HCT116 (cell line): ENCODE measurements at regions not wholly inside any gene's neighbourhood (a gene's known extent, or its start where the extent isn't known, plus 50 kb on each side); places are given as distances from the start of the nearest gene placed in this dataset.

ENCODE experiments used
- ATAC-seq: fragments of 200-7000 bp; cut with Tn5 transposase; 2 replicates; pipeline ENCODE4 v1.9.1; 2020; ENCODE audit warnings: mild to moderate bottlenecking, moderate library complexity
- BruUV-seq: library from RNA; stranded (reverse); fragments of 400-500 nt; replicated peaks from 2 replicates; lab custom pipeline; 2021; lab: Mats Ljungman, UMichigan
- CTCF ChIA-PET: fragments of 300-600 bp; sonication (Branson Sonifier 250); formaldehyde crosslinking; loops from one replicate; lab custom pipeline; 2021; ENCODE audit warnings: antibody characterized with exemption; lab: Charles Lee
- POLR2A ChIA-PET: fragments of 300-600, 350-600 bp; sonication (Branson Sonifier 250); formaldehyde crosslinking; loops from one replicate; lab custom pipeline; 2021; ENCODE audit warnings: antibody characterized with exemption; lab: Charles Lee
- RAD21 ChIA-PET, 2 experiments: fragments of 300-600 bp; sonication (Branson Sonifier 250); formaldehyde crosslinking; loops; one replicate each; lab custom pipeline; 2023; ENCODE audit warnings: low total read pairs in 2 of 2; ENCODE audit not compliant: uncharacterized antibody in 2 of 2, unreplicated experiment in 2 of 2, low non-redundant PET in 1 of 2; lab: Charles Lee
- DNase-seq: peaks from one replicate; pipeline ENCODE4 v3.0.0-alpha.2; 2010; ENCODE audit warnings: low read depth, low spot score
- H2AFZ ChIP-seq: fragments of 200-600 bp; shearing (Covaris generic), sonication (generic); 2 replicates; pipeline ENCODE4 v1.6.1; 2017; ENCODE audit warnings: low read depth, mixed run types, mixed read lengths, antibody characterized with exemption, low read length; ENCODE audit not compliant: poor library complexity, severe bottlenecking
- H3K27ac ChIP-seq: 2 replicates; pipeline ENCODE4 v1.5.1; 2012; ENCODE audit warnings: low read depth, low read length
- H3K27me3 ChIP-seq: fragments of 200-600 bp; sonication (generic); 2 replicates; pipeline ENCODE4 v1.6.1; 2016; ENCODE audit warnings: mixed run types, low read length, mixed read lengths; ENCODE audit not compliant: insufficient read depth
- H3K36me3 ChIP-seq, 2 experiments: fragments of 200-500 bp in 1 of 2; fragments of 200-600 bp in 1 of 2; sonication (Bioruptor generic) in 1 of 2; sonication (generic) in 1 of 2; 2 replicates each; pipeline versions ENCODE4 v1.5.1 to v1.6.1; 2014 to 2016; ENCODE audit warnings: low read length in 2 of 2, inconsistent platforms in 1 of 2, mixed read lengths in 1 of 2, mixed run types in 1 of 2; ENCODE audit not compliant: insufficient read depth in 2 of 2, control insufficient read depth in 1 of 2
- H3K4me1 ChIP-seq, 2 experiments: fragments of 200-600 bp in 1 of 2; sonication (generic) in 1 of 2; 2 replicates each; pipeline versions ENCODE4 v1.5.1 to v1.6.1; 2012 to 2017; ENCODE audit warnings: low read length in 2 of 2, inconsistent platforms in 1 of 2, mild to moderate bottlenecking in 1 of 2, mixed read lengths in 1 of 2, mixed run types in 1 of 2, moderate library complexity in 1 of 2; ENCODE audit not compliant: insufficient read depth in 2 of 2, control insufficient read depth in 1 of 2
- H3K4me2 ChIP-seq: fragments of 200-600 bp; sonication (generic); 2 replicates; pipeline ENCODE4 v1.6.1; 2017; ENCODE audit warnings: mixed run types, low read length, mixed read lengths
- H3K4me3 ChIP-seq, 2 experiments: fragments of 200-600 bp in 1 of 2; sonication (generic) in 1 of 2; replicated peaks in 1 of 2; 2 replicates each; pipeline ENCODE4 v1.5.1; 2011 to 2016; ENCODE audit warnings: low read length in 2 of 2, control low read depth in 1 of 2, low read depth in 1 of 2, mild to moderate bottlenecking in 1 of 2, mixed read lengths in 1 of 2, mixed run types in 1 of 2
- H3K79me2 ChIP-seq: fragments of 200-600 bp; sonication (generic); 2 replicates; pipeline ENCODE4 v1.6.1; 2017; ENCODE audit warnings: mild to moderate bottlenecking, mixed run types, low read length, moderate library complexity, mixed read lengths; ENCODE audit not compliant: insufficient read depth
- H3K9ac ChIP-seq: fragments of 200-600 bp; sonication (generic); 2 replicates; pipeline ENCODE4 v1.6.1; 2016; ENCODE audit warnings: low read length, mixed read lengths
- H3K9me2 ChIP-seq: fragments of 200-600 bp; sonication (generic), shearing (Covaris generic); 2 replicates; pipeline ENCODE4 v1.6.1; 2017; ENCODE audit warnings: mixed run types, mild to moderate bottlenecking, moderate library complexity; ENCODE audit not compliant: insufficient read depth
- H3K9me3 ChIP-seq, 2 experiments: fragments of 200-500 bp in 1 of 2; fragments of 200-600 bp in 1 of 2; sonication (Bioruptor generic) in 1 of 2; sonication (generic) in 1 of 2; 2 replicates each; pipeline ENCODE4 v1.6.1; 2014 to 2017; ENCODE audit warnings: low read length in 2 of 2, mixed read lengths in 2 of 2, inconsistent platforms in 1 of 2, low read depth in 1 of 2, mild to moderate bottlenecking in 1 of 2, mixed run types in 1 of 2, moderate library complexity in 1 of 2; ENCODE audit not compliant: control insufficient read depth in 1 of 2, insufficient read depth in 1 of 2
- H4K20me1 ChIP-seq: fragments of 200-600 bp; sonication (generic), shearing (Covaris generic); 2 replicates; pipeline ENCODE4 v1.6.1; 2017; ENCODE audit warnings: mixed run types, mild to moderate bottlenecking, moderate library complexity; ENCODE audit not compliant: insufficient read depth
- CEBPB ChIP-seq: IDR thresholded peaks from 2 replicates; pipeline ENCODE4 v1.6.1; 2012; ENCODE audit warnings: low read depth
- EGR1 ChIP-seq: IDR thresholded peaks from 2 replicates; pipeline ENCODE4 v1.6.1; 2012; ENCODE audit warnings: low read depth
- EZH2 ChIP-seq: fragments of 200-600 bp; sonication (generic); IDR thresholded peaks from 2 replicates; pipeline ENCODE4 v1.6.1; 2017; ENCODE audit warnings: antibody characterized with exemption, mixed run types
- EZH2phosphoT487 ChIP-seq: fragments of 200-600 bp; IDR thresholded peaks from 2 replicates; pipeline ENCODE4 v1.6.1; 2018; ENCODE audit warnings: antibody characterized with exemption, borderline replicate concordance
- FOSL1 ChIP-seq: IDR thresholded peaks from 2 replicates; pipeline ENCODE4 v1.6.1; 2012; ENCODE audit warnings: low read depth
- JUND ChIP-seq: IDR thresholded peaks from 2 replicates; pipeline ENCODE4 v1.6.1; 2012
- MAX ChIP-seq: IDR thresholded peaks from 2 replicates; pipeline ENCODE4 v1.6.1; 2012
- POLR2AphosphoS5 ChIP-seq: IDR thresholded peaks from 2 replicates; pipeline ENCODE4 v1.6.1; 2011; ENCODE audit warnings: mild to moderate bottlenecking, low read depth, low read length, moderate library complexity
- RAD21 ChIP-seq: IDR thresholded peaks from 2 replicates; pipeline ENCODE4 v1.6.1; 2012; ENCODE audit warnings: low read depth, mild to moderate bottlenecking
- REST ChIP-seq: IDR thresholded peaks from 2 replicates; pipeline ENCODE4 v1.6.1; 2012; ENCODE audit warnings: low read depth
- SP1 ChIP-seq: IDR thresholded peaks from 2 replicates; pipeline ENCODE4 v1.6.1; 2012; ENCODE audit warnings: low read depth
- TCF7L2 ChIP-seq: IDR thresholded peaks from 2 replicates; pipeline ENCODE4 v1.7.0; 2011; ENCODE audit warnings: borderline replicate concordance, inconsistent platforms; ENCODE audit not compliant: insufficient read depth, insufficient read length; ENCODE audit errors: extremely low read depth
- YY1 ChIP-seq: IDR thresholded peaks from 2 replicates; pipeline ENCODE4 v1.6.1; 2011; ENCODE audit warnings: low read length, low read depth, moderate library complexity, mild to moderate bottlenecking; ENCODE audit not compliant: insufficient replicate concordance; ENCODE audit errors: extremely low read depth
- ZFX ChIP-seq: fragments of 450-650 bp; IDR thresholded peaks from 2 replicates; pipeline ENCODE4 v1.6.1; 2017
- ZNF274 ChIP-seq: fragments of 200-500 bp; sonication (Bioruptor generic); IDR thresholded peaks from 2 replicates; pipeline ENCODE4 v1.6.1; 2014; ENCODE audit warnings: mild to moderate bottlenecking, low read depth, low read length, inconsistent platforms
- intact Hi-C: fragments of 100-400 bp; cut with micrococcal nuclease; formaldehyde crosslinking; loops from 2 replicates; pipeline ENCODE4 v1.10.0; 2022

GRCh38 chr4:187665086-187665485 lies 330.5 kb upstream of the ZFP42 start:
- no peaks in the 10 kb centered on the region for H3K36me3 ChIP-seq
- H3K4me1 ChIP-seq: no peaks in the 10 kb centered on the region
- CTCF ChIA-PET: no interaction called here
- POLR2A ChIA-PET: no interaction called here
- no peaks in the 10 kb centered on the region for H3K27me3 ChIP-seq
- ATAC-seq: no peak
- no peaks in the 10 kb centered on the region for H3K9me2 ChIP-seq
- H3K4me3 ChIP-seq: no peak overlapping the region
- H3K4me2 ChIP-seq: no peak overlapping the region
- H3K79me2 ChIP-seq: no peaks in the 10 kb centered on the region
- no peaks in the 10 kb centered on the region for H4K20me1 ChIP-seq
- RAD21 ChIA-PET: no interaction called here
- H3K27ac ChIP-seq: no peak overlapping the region
- no peak overlapping the region for H3K9ac ChIP-seq
- no peak for TF ChIP-seq ZFX
- TF ChIP-seq REST: no peak
- no peak for TF ChIP-seq YY1
- TF ChIP-seq EZH2phosphoT487: no peak
- TF ChIP-seq SP1: no peak
- no peak for TF ChIP-seq EZH2
- no peak for TF ChIP-seq EGR1
- BruUV-seq: no TSS peak
- no peak for DNase-seq
- no peak overlapping the region for H2AFZ ChIP-seq
- no peaks in the 10 kb centered on the region for H3K9me3 ChIP-seq
- intact Hi-C loops: no loop called here

GRCh38 chr4:187666034-187666433 lies 329.5 kb upstream of the ZFP42 start:
- no peaks in the 10 kb centered on the region for H3K4me1 ChIP-seq
- BruUV-seq: no TSS peak
- DNase-seq: no peak
- TF ChIP-seq POLR2AphosphoS5: no peak
- no peak for TF ChIP-seq FOSL1
- TF ChIP-seq REST: no peak
- no peak for TF ChIP-seq TCF7L2
- TF ChIP-seq SP1: no peak
- no peak for TF ChIP-seq EZH2phosphoT487
- no peak for TF ChIP-seq EGR1
- TF ChIP-seq JUND: no peak
- no peak for TF ChIP-seq MAX
- TF ChIP-seq RAD21: no peak
- no peak for TF ChIP-seq ZNF274
- TF ChIP-seq CEBPB: no peak

More at GRCh38 chr4:187666034-187666433, 329.5 kb upstream of the ZFP42 start:
- Histone ChIP-seq H3K27ac (no peak overlapping the region), H3K4me3 (no peak overlapping the region), H4K20me1 (no peaks in the 10 kb centered on the region), H3K9ac (no peak overlapping the region), H3K79me2 (no peaks in the 10 kb centered on the region), H3K27me3 (no peaks in the 10 kb centered on the region), H3K36me3 (no peaks in the 10 kb centered on the region), H2AFZ (no peak overlapping the region), H3K9me2 (no peaks in the 10 kb centered on the region), H3K9me3 (no peaks in the 10 kb centered on the region), H3K4me2 (no peak overlapping the region)
- intact Hi-C loops: no loop called here
- ChIA-PET RAD21 (no interaction called here), CTCF (no interaction called here), POLR2A (no interaction called here)
- no peak for ATAC-seq
